NCI-H187 treated with DMSO at 0.1 percent for 48 hours (cell line): ENCODE measurements at regions not wholly inside any gene's neighbourhood (a gene's known extent, or its start where the extent isn't known, plus 50 kb on each side); places are given as distances from the start of the nearest gene placed in this dataset.
"Not testable (repeated sequence)": the region's sequence is repeated elsewhere in the genome, so short reads cannot be mapped to it uniquely, and the experiment has no call there.

Source experiments
- DNase-seq: peaks from one replicate; lab custom pipeline; 2025; lab: John Stamatoyannopoulos, UW

DNA sequence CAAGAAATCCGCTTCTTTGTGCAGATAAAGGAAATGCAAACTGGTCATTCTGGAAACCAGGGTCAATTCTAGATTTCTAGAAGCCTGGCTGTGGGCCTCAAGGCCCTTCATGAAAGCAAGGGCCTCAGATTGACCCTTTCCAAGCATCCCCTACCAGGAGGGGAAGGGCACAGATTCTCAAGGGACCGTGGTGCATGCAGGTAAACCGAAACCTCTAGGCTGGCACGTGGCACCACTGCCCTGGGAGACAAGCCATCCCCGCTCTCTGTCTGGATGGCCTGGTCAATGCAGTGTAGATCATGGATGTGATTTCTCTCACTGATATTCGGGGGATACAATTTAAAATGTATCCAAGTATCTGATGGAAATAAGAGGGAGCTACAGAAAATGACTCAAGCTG is 69.4 kb downstream of the TOMM20 start:
- DNase-seq: no peak

DNA sequence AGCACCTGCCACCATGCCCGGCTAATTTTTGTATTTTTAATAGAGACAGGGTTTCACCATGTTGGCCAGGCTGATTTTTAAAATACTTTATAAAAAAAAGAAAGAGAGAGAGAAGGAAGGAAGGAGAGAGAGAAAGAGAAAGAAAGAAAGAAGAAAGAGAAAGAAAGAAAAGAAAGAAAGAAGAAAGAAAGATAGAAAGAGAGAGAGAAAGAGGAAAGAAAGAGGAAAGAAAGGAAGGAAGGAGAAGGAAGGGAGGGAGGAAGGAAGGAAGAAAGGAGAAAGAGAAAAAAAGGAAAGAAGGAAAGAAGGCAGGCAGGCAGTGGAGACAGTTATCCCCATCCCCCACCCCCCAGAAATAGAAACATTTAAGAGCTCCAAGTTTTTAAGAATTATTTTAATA is 69.9 kb downstream of the TOMM20 start:
- no peak for DNase-seq

DNA sequence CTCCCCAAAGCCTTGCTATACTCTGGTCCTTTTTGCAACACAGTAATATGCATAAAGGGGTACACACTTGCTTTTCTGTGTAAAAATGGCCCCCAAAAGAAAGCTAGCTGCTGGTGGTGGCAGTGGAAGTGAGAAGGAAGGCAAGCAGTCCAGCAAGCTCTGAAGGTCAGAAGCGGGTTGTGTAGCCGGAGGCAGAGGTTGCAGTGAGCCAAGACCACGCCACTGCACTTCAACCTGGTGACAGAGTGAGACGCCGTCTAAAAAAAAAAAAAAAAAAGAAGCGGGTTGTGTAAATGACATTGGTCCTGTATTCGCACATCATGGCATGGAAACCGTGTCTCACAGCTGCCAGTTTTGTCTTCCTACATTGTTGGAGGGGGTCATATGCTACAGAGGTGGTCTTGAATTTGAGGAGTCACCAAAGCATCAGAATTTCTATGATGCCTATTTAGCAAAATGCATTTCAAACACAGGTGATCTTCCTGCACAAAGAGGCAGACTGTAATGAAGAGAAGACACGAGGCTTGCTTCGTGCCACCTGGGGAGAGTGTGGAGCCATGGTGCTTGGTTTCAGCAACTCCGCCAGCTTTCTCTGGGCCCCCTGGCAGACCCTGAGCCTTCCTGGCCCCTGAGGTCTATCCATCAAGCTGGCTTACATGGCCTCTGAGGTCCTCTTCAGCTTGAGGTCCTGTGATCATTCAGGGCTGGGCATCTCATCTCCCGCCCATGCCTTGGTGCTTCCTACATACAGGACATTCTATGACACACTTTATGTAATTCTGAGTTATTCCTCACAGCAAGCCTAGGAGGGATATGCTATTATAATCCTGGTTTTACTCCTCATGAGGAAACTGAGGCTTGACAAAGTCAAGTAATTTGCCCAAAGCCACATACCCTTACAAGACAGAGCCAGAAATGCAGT is 71.0 kb downstream of the TOMM20 start:
- no peak for DNase-seq

DNA sequence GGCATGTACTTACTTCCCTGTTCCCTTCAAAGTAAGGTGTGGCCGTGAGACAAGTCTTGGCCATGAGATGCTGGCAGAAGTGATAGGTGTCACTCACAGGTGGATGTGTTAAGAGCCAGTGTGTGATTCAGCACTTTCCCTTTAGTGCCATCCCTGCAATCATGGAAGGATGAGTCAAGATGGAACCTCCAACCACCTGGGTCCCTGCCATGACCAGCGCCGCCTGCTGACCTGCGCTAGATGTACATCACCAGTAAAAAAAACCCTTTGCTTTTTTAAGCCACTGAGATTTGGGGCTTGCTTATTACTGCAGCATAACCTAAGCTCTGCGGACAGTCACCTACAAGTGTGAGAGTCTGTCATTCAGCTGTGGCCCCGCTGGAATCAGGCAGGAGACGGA is 71.7 kb downstream of the TOMM20 start:
- no peak for DNase-seq

DNA sequence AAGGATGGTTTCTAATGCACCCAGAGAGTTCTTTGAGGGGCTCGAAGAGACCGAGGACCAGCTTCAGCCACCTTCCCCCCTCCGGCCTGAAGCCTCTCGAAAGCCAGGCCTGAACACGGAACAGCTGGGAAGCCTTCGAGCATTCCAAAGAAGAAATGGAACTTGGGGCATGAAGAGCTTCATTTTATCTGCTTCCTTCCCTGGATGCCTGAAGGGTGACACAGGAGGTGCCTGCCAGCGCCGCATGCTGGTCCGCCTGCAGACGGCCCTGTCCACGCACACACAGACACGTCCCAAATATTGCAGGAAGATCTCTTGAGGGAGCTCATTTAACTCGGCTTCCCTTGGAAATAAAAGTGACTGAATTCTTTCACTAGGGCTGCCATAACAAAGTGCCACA is 73.7 kb downstream of the TOMM20 start:
- DNase-seq: no peak

DNA sequence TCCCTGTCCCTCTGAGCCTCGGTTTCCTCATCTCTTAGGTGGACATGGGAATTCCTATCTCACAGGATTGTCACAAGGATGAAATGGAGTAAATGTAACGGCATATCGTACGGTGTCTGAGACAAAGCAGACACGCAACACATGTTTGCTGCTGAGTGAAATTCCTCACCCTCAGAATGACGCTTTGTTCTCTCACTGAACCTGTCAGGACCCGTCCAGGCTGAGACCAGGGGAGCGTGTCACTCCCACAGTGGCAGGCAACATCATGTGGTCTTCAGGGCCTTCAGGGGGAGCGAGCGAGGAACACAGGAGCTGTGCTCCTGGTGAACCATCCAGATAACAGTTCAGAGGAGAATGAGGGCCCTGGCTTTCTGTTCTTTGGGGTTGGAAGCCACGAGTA is 74.2 kb downstream of the TOMM20 start:
- DNase-seq: no peak

DNA sequence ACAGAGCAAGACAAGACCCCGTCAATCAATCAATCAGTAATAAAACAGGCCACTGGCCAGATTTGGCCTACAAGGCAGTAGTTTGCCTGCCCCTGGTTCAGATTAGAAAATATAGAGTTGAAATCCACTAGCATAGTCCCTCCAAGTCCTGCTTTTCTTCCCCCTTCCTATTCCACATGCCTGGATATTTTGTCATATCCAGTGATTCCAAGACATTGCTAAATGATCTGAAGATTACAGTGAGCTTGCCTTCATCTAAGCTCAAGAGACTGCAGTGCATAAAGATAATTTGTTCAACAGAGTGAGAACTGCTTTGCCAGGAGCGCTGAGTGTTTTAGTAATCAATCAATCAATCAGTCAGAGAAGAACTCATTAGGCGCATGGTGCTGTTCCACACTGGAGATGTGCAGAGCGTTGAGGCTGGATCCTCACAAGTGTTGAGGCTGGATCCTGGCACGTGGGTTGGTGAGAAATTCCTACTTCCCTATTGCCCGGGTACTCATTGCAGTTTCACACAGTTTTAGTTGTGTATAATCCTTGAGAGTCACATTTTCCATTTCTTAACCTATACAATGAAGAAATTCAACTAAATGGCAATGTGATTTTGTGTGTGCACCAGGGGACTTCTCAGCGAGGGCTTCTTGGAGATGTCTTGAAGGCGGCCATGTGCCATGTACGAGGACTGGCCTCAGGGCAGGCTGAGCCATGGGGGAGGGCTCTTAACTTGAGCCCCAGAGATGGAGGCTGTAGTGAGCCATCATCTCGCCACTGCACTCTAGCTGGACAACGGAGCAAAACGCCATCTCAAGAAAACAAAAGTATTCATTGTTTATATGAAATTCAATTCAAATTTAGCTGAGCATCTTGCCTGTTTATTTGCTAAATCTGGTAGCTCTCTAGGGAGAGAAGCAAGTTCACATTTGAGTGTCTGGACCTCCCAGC is 76.3 kb downstream of the TOMM20 start:
- no peak for DNase-seq

DNA sequence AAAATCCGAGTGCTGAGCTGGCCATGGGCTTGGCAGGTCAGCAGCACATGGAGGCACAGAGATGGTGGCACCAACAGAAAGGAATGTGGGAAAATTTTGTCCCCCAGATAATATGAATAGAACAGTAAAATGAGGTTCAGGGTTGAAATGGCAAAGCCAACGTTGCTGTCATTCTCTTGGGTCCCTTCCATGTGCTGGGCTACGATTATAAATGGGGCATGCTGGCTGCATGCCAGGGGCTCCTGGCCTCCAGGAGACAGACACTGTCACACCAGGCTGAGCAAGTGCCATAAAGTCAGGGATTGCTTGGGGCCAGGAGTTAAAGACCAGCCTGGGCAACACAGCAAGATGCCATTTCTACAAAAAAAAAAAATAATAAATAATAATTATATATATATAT is 77.1 kb downstream of the TOMM20 start:
- DNase-seq: no peak

DNA sequence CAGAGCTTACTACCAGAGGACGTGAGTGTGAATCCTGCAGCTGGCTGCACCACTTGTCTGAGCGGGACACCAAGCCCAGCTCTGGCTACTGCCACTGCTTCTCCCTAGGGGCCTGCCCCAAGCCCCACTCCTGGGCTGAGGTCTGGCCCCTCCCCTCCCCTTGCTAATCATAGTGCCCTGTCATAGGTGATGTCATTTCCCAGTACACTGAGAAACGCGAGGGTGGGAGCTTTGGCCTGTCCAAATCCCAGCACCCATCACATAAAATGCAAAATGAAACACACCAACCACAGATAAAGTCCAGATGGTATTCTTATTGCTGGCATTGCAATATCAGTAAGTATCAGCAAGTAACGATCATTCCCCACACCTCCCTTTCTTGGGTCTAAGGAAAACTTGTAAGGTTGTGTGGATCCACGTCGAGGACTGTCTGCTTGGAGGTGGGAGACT is 77.7 kb downstream of the TOMM20 start:
- DNase-seq: no peak

DNA sequence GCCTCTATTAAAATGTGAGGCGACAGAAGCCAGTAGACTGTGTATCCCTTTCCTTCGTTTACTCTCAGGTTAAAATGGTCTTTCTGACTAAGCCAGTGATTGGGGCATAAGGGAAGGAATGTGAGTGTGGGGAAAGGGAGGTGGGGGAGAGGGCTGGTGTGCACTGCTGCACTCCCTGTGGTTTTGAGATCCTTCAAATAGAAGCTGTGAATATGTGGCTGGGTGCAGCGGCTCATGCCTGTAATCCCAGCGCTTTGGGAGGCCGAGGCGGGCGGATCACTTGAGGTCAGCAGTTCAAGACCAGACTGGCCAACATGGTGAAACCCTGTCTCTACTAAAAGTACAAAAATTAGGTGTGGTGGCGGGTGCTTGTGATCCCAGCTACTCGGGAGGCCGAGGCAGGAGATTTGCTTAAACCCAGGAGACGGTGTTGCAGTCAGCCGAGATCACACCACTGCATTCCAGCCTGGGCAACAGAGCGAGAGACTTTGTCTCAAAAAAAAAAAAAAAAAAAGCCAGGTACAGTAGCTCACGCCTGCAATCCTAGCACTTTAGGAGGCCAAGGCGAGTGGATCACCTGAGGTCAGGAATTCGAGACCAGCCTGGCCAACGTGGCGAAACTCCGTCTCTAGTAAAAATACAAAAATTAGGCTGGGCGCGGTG is 78.8 kb downstream of the TOMM20 start:
- not testable (repeated sequence) for DNase-seq

DNA sequence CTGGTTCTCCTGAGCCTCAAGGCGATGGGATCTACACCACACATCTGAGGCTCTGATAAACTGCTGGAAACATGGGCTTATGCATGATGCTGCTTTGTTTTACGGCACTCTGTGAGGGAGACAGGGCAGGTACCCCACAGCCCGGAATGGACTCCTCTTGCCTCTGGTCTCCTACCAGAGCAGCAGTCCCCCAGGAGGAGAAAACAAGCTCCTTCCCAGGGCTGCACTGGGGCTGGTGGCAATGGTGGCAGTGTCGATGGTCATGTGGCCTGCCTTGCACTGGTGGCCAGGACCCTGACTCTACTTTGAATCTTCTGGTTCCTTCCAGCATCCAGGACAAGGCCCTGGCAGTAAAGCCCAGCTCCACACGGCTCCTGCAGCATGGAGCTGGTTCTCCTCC is 79.4 kb downstream of the TOMM20 start:
- no peak for DNase-seq

DNA sequence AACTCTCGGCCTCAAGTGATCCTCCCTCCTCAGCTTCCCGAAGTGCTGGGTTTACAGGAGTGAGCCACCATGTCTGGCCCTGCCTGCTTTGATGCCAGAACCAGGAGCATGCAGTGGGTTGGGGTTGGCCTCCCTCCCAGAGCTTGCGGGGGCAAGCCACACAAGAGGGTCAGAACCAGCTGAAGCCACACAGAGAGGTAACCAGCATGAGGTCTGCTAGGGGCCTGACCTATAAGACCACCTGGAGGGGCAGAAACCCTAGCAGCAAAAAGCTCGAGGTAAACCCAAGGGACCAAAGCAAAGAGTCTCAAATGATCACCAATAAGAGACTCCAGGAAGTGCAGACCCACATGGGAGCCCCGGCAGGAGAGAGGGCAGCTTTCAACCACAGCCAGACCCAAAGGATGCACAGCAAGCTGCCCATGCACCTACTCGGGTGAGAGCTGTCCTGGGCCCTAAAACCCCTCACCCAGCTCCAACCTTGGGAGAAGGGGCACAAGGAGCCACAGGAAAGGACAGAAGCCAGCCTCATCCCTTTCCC is 81.2 kb downstream of the TOMM20 start:
- DNase-seq: no peak

DNA sequence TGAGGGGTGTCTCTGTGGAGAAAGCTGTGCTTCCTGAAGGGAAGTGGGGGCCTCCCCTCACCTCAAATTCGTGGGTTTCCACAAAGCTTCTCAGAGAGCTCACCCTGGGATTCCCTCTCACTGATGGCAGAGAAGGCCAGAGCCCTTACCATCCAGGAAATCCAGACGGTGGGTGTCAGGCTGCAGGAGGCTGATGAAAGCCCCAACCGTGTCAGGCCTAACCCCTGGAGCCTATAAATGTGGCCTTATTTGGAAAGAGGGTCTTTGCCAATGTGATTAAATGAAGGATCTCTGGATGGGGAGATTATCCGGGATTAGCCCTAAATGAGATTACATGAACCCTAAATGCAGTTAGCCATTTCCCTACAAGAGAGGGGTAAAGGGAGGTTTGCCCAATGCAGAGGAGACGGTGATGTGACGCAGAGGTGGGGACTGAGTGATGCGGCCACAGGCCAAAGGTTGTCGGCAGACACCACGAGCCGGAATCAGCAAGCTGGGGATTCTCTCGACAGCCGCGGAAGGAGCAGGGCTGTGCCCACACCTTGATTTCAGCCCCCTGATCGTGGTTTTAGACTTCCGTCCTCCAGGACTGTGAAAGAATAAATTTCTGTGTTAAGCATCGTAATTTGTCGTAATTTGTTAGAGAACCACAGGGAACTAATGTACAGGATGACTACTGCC is 82.6 kb downstream of the TOMM20 start:
- no peak for DNase-seq

DNA sequence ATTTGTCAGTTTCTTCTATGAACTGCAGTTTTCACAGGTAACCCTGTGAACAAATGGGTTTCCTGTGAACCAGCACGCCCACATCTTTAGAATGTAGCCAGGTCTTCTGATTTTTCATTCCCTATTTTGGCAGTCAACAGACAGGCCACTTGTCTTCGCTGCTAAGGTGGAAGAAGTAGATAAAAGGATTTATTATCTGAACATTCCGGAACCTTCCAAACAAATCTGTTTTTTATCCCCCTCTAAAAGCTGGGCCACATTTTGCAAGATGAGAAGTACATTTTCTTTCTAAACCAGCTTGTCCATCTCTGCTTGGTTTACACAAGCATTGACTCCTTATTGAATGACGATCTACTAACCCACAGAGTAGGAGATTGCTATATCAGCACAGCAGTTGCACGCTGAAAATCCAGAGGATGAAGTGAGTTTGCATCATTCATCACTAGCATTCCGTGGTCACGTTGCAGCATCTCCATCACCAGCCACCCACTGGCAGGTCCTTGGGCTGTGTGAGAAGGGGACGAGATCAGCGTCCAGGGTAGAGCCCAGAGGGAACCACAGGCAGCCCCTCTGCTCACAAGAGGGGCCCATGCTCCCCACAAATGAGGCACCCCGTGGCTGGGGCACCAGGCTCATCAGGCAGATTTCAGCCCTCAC is 83.5 kb downstream of the TOMM20 start:
- no peak for DNase-seq

DNA sequence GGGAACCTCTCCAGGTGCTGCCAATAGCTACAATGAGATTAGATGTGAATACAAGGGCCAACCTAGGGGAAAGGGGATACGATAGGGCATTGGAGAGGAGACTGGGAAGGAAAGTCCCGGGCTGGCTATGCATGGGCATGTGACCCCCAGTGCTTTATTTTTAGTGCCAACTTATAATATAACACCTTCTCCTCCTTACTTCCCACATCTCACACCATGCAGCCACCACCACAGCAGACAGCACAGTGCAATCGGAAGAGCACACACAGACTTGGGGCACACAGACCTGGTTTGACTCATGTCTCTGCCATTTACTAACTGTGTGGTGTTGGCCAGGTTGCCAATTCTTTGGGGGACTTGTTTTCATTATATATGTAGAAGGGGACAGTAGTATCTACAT is 85.4 kb downstream of the TOMM20 start:
- no peak for DNase-seq

DNA sequence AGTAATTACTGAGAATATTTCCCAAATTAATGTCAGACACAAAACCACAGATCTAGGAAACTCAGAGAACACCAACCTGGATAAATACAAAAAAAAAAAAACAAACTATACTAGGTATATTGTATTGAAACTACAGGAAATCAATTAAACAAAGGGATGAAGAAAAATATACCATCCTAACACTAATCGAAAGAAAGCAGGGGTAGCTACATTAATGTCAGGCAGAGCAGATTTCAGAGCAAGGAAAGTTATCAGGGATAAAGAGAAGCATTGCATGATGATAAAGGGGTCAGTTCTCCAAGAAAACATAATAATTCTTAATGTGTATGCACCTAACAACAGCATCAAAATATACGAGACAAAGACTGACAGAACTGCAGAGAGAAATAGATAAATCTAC is 89.9 kb downstream of the TOMM20 start:
- DNase-seq: no peak

DNA sequence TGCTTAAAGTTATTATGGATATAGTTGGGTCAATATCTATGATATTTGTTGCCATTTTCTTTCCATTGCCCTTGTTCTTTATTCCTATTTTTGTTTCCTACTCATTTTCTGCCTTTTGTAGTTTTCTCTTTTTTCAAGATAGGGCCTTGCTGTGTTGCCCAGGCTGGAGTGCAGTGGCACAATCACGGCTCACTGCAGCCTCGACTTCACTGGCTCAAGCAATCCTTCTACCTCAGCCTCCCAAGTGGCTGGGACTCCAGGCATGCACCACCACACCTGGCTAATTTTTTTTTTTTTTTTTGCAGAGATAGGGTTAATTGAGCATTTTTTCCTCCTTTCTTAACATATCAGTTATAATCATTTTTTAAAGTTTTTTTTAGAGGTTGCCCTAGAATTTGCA is 92.7 kb downstream of the TOMM20 start:
- no peak for DNase-seq

DNA sequence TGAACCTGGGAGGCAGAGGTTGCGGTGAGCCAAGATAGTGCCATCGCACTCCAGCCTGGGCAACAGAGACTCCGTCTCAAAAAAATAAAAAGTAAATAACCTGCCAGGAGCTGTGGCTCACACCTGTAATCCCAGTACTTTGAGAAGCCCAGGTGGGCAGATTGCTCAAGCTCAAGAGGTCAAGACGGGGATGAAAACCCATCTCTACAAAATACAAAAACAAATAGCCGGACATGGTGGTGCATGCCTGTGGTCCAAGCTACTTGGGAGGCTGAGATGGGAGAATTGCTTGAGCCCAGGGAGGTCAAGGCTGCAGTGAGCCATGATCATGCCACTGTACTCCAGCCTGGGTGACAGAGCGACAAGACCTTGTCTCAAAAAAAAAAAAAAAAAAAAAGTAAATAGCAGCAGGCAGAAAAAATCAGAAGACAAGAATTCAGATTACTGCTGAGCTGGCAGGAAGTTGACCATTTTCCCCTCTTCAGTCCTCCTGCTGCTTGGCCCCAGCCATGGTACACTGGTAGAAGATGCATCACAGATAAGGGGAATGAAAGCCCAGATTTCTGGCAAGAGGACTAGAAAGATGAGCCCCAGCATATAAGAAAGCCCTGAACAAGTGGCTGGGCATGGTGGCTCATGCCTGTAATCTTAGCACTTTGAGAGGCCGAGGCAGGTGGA is 97.6 kb downstream of the TOMM20 start:
- DNase-seq: no peak

DNA sequence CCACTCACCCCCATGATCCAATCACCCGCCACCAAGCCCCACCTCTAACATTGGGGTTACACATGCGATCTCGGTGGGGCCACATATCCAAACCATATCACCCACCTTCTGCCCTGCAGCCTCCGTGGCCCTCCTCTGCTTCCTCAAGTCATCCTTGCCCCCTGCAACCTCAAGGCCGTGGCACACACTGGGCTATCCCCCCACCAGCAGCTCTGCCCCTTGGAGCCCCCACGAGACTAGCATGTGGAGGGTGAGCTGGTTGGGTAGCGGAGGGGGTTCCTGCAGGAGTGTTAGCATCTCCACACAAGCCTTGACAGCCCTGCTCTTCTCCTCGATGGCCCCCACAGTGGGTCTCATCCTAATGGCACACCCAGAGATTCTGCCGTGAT is 100.8 kb downstream of the TOMM20 start:
- no peak for DNase-seq

DNA sequence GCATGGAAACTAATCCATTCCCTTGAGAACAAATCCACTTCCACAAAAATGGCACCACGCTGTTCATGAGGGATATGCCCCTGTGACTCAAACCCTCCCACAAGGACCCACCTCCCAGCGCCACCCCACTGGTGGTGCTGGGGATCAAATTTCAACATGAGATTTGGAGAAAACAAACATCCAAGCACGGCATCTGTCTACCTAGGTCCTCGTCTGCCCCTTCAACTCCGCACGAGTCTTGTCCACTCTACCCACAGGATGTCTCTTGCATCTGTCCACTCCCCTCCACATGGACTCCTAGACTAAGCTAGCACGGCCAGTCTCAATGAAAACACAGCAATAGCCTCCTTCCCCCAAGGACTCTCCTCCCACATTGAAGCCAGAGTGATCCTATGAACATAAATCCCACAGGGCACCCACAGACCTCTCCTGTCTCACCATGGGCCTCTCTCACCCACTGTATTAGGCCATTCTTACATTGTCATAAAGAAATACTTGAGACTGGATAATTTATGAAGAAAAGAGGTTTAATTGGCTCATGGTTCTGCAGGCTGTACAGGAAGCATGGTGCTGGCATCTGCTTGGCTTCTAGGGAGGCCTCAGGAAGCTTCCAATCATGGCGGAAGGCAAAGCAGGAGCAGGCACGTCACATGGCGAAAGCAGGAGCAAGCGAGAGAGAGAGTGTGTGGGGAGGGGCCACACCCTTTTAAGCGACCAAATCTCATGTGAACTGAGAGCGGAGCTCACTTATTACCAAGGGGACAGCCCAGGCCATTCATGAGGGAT is 101.4 kb downstream of the TOMM20 start:
- DNase-seq: no peak
